AG09319 (cell line): ENCODE measurements at regions not wholly inside any gene's neighbourhood (a gene's known extent, or its start where the extent isn't known, plus 50 kb on each side); places are given as distances from the start of the nearest gene placed in this dataset.
"Not testable (repeated sequence)": the region's sequence is repeated elsewhere in the genome, so short reads cannot be mapped to it uniquely, and the experiment has no call there.

Source experiments
- DNase-seq: peaks from one replicate; pipeline ENCODE4 v3.0.0-alpha.2; 2010; ENCODE audit warnings: low read depth; ENCODE audit errors: extremely low read depth
- TF ChIP-seq, protein P1 (sequence below): IDR thresholded peaks from 2 replicates; pipeline ENCODE4 v1.5.1; 2011; ENCODE audit warnings: low read depth, mild to moderate bottlenecking, inconsistent platforms, low read length, moderate library complexity

DNA sequence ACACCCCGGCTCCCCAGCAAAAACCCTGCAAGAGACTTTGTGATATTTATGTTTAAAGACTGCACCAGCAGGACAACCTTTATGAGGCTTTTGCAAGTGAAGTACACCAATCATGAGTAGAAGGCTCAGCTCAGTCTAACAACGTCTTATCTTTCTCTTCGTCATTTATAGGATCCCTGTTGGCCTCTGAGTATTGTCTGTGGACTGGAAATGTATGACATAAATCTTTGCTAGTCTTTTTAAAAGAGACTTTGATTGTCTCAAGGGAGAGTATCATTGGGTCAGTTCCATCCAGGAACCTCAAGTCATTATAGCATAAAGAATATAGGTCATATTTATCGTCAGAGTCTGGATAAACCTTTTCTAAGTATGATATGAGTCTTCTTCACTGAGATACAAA is 505.0 kb upstream of the SOX9 start:
- TF ChIP-seq, protein P1, sequence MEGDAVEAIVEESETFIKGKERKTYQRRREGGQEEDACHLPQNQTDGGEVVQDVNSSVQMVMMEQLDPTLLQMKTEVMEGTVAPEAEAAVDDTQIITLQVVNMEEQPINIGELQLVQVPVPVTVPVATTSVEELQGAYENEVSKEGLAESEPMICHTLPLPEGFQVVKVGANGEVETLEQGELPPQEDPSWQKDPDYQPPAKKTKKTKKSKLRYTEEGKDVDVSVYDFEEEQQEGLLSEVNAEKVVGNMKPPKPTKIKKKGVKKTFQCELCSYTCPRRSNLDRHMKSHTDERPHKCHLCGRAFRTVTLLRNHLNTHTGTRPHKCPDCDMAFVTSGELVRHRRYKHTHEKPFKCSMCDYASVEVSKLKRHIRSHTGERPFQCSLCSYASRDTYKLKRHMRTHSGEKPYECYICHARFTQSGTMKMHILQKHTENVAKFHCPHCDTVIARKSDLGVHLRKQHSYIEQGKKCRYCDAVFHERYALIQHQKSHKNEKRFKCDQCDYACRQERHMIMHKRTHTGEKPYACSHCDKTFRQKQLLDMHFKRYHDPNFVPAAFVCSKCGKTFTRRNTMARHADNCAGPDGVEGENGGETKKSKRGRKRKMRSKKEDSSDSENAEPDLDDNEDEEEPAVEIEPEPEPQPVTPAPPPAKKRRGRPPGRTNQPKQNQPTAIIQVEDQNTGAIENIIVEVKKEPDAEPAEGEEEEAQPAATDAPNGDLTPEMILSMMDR: no peak
- no peak for DNase-seq

DNA sequence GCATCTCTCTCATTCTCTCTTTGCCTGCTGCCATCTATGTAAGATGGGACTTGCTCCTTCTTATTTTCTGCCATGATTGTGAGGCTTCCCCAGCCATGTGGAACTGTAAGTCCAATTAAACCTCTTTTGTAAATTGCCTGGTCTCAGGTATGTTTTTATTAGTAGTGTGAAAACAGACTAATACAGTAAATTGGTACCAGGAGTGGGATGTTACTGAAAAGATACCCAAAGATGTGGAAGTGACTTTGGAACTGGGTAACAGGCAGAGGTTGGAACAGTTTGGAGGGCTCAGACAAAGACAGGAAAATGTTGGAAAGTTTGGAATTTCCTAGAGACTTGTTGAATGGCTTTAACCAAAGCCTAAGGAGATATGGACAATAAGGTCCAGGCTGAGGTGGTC is 503.1 kb upstream of the SOX9 start:
- not testable (repeated sequence) for DNase-seq

DNA sequence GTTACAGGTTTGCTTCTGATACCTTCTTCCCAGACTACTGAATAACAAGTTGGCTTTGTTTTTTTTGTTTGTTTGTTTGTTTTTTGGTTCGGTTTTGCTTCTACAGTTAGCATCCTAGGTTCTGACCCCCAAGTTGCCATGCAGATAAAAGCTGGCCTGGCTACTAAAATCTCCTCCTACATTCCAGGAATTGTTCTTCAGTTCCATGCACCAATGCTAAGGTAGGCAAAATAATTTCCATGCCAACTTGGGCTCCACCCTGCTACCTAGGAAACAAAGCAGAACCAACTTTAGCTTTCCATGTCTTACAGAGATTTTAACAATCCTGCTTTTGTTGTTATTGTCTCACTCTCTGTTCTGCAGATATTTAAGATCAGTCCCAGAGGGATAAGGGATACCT is 495.5 kb upstream of the SOX9 start:
- DNase-seq: no peak
- TF ChIP-seq, protein P1: no peak

DNA sequence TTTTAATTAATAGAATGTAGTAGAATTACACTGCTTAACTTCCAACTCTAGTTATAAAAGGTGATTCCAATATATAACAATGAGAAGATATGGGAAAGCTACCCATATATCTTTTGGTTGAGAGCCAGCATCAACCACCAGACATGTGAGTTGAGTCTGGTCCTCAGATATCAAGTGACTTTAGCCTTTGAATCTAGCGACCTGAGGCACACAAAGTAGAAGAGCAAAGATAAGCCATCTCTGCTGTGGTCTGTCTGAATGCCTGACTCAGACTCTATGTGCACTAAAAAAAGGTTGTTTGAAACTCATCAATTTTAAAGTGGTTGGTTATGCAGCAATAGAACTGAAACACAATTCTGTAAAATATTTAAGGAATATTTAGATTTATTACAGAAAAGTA is 492.5 kb upstream of the SOX9 start:
- DNase-seq: no peak
- TF ChIP-seq, protein P1: no peak

DNA sequence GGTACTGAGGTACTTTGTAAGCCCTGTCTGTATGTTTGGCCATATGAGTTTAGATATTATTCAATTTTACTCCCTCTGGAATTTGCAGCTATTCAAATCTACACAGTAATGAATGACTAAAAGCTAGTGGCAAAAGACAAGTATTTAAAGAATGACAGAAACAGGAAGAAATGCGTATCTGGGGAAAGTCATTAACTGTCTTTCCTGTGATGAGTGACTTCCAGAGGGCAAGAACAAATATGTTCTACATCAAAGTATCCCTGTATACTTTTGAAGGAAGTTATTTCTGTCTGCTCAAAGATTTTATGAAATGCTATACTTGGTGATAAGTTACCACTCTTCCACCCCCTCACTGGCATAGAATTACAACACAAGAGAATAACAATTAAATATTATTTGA is 489.3 kb upstream of the SOX9 start:
- DNase-seq: no peak
- TF ChIP-seq, protein P1: no peak

DNA sequence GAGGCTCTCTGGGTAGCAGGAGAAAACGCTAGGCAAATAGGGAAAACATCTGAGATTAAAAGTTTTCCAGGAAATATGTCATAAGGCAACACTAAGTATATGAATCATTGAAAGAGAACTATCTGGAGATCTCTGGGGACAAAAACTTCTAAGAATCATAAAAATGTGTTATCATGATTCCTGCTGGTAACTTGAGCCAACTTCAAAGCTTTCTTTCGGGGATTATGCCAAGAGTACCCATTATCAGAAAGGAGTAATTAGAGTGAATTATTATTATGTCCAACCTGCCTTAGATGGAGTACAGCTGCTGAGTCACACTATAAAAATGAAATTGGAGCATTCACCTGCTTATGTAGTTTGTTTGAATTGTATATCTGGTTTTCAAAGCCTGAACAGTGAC is 488.5 kb upstream of the SOX9 start:
- no peak for DNase-seq
- TF ChIP-seq, protein P1: no peak

DNA sequence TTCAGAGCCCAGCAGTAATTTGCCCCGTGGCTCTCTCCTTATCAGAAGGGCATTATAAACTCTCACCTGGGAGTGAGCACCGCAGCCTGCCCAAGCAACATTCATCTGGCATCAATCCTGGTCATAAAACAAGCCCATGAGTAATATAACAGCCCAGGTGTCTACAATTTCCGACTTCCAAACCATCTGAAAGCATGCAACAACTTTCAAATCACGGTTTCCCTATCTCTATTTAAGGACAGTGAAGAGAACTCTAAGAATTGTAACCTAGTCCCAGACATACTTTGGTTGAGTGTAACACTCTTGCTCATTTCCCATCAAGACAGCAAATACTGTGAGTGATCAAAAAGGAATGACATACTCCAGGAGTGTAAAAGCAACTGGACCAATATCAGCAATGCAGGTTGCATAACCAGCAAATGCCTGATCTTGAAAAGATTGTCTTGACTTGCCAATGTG is 487.4 kb upstream of the SOX9 start:
- TF ChIP-seq, protein P1: no peak
- peak; percentile 48 for DNase-seq

DNA sequence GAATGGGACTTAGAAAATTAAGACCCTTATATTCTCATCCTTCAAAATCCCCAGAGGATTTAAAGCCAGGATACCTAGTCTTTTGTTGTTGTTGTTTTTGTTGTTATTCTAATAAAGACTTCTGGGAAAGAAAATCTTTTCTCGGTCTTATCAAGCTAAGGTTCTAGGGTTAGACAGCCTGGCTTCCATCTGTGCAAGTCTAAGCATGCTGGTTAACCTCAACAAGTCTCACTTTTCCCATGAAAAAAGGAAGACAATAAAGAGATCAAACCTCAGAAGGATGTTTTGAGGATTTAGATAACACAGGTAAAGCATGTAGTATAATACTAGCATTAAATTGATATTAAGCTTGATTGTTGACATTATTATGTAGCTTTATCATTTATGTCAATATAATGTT is 486.4 kb upstream of the SOX9 start:
- no peak for DNase-seq
- TF ChIP-seq, protein P1: no peak
